ENCODE measurements at regions not wholly inside any gene's neighbourhood (a gene's known extent, or its start where the extent isn't known, plus 50 kb on each side); places are given as distances from the start of the nearest gene placed in this dataset.
A peak's percentile ranks its signal among the peaks of the same experiment; 100 is the strongest.

- H3K27me3 ChIP-seq (ENCODE audit: insufficient read depth): no peaks in the 10 kb centered on the region
- H3K4me3 Mint-ChIP-seq: no peak overlapping the region
- DNase-seq (ENCODE audit: low spot score): peak; percentile 30
- no peaks in the 10 kb centered on the region for H3K36me3 Mint-ChIP-seq (ENCODE audit: low read depth)
- no peak overlapping the region for H3K27ac ChIP-seq (ENCODE audit: low read depth)
- H3K4me3 ChIP-seq: no peak overlapping the region
- H3K27me3 Mint-ChIP-seq (ENCODE audit: insufficient read depth, low read depth, poor library complexity): no peaks in the 10 kb centered on the region
- H3K79me2 ChIP-seq (replicated peaks; ENCODE audit: insufficient read depth): no peaks in the 10 kb centered on the region
- H3K36me3 ChIP-seq (ENCODE audit: insufficient read depth): no peaks in the 10 kb centered on the region; the same call in 1 of the 2 replicates
- H3K27ac Mint-ChIP-seq: peak overlapping the region; percentile 18
- no peaks in the 10 kb centered on the region for H3F3A ChIP-seq (replicated peaks; ENCODE audit: low read depth)
- peak overlapping the region; percentile 77; the same call in 1 of the 2 replicates for H2AFZ ChIP-seq
- H3K4me1 ChIP-seq (ENCODE audit: insufficient read depth): peaks cover 12% of the 10 kb centered on the region
- 0 out of 2 replicates have a peak, but pooled peaks cover 5% of the 10 kb centered on the region for H3K9me2 ChIP-seq (ENCODE audit: insufficient read depth)
- ATAC-seq: no peak
- H3K4me1 Mint-ChIP-seq: peaks cover 16% of the 10 kb centered on the region
- no peak overlapping the region for H3K4me2 ChIP-seq
- H3K9me3 Mint-ChIP-seq: no peaks in the 10 kb centered on the region
- TF ChIP-seq EZH2 (IDR thresholded peaks at IDR 0.05; ENCODE audit: low read depth, unreplicated experiment): no peak
- no peak for TF ChIP-seq CREB1 (CRISPR knock-in tag; IDR thresholded peaks at IDR 0.05; ENCODE audit: low read depth)
- TF ChIP-seq NANOG (IDR thresholded peaks at IDR 0.05; ENCODE audit: borderline replicate concordance): no peak
- TF ChIP-seq POLR2AphosphoS5 (IDR thresholded peaks at IDR 0.05; ENCODE audit: low read depth): no peak
- TF ChIP-seq CTCF (conservative IDR thresholded peaks at IDR 0.05; ENCODE audit: low read depth in 2 of 2): no peak
- TF ChIP-seq ZNF114 (CRISPR knock-in tag; IDR thresholded peaks at IDR 0.05): no peak
- no peak for TF ChIP-seq EZH2phosphoT487 (IDR thresholded peaks at IDR 0.05; ENCODE audit: unreplicated experiment)
- TF ChIP-seq ZNF462 (CRISPR knock-in tag; IDR thresholded peaks at IDR 0.05): no peak
- TF ChIP-seq REST (IDR thresholded peaks at IDR 0.05; ENCODE audit: unreplicated experiment): no peak
- no peak for TF ChIP-seq JUNB (IDR thresholded peaks at IDR 0.05; ENCODE audit: unreplicated experiment)
- TF ChIP-seq ETS1 (IDR thresholded peaks at IDR 0.05): no peak
- TF ChIP-seq ZNF331 (CRISPR knock-in tag; IDR thresholded peaks at IDR 0.05; ENCODE audit: low read depth): no peak
- TF ChIP-seq STAT1 (IDR thresholded peaks at IDR 0.05; ENCODE audit: unreplicated experiment): no peak
- H4K20me1 ChIP-seq (replicated peaks; ENCODE audit: insufficient read depth): no peaks in the 10 kb centered on the region
These were observed 163.6 kb downstream of the SPRY2 start for GRCh38 chr13:80177327-80177726.

All from GM23338 (cell line).